DMS79 (cell line): ENCODE measurements at regions not wholly inside any gene's neighbourhood (a gene's known extent, or its start where the extent isn't known, plus 50 kb on each side); places are given as distances from the start of the nearest gene placed in this dataset.
"Not testable (repeated sequence)": the region's sequence is repeated elsewhere in the genome, so short reads cannot be mapped to it uniquely, and the experiment has no call there.

Source experiments
- DNase-seq: peaks from one replicate; lab custom pipeline; 2025; lab: John Stamatoyannopoulos, UW

DNA sequence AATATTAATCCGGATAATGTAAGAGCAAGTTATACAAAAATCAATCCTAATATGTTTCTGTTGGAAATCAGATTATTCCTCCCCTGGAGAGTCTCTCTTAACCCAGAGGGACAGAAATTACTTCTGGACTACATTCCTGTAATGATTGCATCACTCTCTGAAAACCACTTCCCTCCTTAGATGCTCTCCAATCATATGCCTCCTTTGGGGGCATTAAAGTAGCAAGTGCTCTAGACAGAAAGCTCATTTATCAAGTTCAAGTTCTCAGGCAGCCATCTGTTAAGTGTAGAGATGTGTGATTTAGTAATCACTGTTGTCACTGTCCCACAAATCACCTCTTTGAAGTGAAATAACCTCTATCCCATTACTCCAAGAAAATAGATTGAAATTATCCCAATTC, 247.1 kb downstream of the SLCO4C1 start:
- no peak for DNase-seq

DNA sequence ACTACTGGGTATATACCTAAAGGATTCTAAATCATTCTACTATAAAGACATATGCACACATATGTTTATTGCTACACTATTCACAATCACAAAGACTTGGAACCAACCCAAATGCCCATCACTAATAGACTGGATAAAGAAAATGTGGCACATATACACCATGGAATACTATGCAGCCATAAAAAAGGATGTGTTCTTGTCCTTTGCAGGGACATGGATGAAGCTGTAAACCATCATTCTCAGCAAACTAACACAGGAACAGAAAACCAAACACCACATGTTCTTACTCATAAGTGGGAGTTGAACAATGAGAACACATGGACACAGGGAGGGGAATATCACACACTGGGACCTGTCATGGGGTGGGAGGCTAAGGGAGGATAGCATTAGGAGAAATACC, 249.0 kb downstream of the SLCO4C1 start:
- DNase-seq, result not testable (repeated sequence)

DNA sequence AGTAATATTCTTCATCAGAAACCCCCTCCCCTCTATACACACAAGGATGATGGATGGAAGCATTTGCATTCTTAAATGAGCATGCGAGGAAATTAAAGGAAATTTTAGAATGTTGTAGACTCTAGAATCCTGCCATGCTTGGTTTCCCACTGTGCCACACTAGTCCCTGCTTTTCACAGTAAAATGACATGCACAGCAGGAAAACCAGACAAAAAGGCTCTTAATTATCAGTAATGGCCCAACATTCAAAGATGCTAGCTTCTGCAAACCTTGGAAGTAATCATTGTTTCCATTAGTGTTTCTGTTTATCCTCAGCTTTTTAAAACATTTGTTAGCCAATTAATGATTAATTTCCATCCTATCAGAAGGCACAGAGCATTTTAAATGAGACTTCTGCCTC, 255.8 kb downstream of the SLCO4C1 start:
- no peak for DNase-seq

DNA sequence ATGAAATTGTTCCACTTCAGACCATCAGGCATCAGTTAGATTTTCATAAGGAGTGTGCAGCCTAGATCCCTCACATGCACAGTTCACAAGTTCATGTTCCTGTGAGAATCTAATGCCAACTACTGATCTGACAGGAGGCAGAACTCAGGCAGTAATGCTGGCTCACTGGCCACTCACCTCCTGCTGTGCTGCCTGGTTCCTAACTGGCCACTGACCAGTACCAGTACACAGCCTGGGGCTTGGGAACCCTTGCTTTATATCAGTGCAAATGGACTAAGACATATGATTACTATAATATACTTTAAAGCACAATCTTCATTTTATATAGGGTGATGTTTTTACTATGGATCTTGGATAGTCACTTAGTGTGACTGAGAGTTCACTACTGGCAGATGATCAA, 259.2 kb downstream of the SLCO4C1 start:
- no peak for DNase-seq

DNA sequence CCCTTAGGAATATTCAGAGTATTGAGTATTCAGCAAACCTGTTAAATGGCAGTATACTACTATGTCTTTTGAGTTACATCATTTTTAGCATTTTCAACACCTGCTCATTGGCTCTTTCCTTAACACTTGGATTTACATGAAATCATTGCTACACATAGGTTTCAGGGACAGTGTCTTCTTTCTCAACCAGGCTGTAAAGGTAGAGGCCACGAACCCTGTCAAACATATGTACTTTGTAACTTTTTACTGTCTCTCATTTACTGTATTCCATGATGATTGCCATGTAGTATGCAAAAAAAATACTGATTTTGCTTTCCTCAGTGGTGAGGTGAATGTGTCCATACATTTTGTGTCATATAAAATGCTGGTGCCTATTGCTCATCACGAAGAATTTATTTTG, 264.4 kb downstream of the SLCO4C1 start:
- DNase-seq, result no peak

DNA sequence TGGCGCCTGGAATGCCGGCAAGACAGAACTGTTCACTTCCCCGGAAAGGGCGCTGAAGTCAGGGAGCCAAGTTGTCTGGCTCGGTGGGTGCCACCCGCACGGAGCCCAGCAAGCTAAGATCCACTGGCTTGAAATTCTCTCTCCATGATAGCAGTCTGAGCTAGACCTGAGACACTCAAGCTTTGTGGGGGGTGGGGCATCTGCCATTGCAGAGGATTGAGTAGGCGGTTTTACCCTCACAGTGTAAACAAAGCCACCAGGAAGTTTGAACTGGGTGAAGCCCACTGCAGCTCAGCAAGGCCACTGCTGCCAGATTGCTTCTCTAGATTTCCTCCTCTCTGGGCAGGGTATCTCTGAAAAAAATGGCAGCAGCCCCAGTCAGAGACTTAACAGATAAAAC, 277.4 kb downstream of the SLCO4C1 start:
- no peak for DNase-seq

DNA sequence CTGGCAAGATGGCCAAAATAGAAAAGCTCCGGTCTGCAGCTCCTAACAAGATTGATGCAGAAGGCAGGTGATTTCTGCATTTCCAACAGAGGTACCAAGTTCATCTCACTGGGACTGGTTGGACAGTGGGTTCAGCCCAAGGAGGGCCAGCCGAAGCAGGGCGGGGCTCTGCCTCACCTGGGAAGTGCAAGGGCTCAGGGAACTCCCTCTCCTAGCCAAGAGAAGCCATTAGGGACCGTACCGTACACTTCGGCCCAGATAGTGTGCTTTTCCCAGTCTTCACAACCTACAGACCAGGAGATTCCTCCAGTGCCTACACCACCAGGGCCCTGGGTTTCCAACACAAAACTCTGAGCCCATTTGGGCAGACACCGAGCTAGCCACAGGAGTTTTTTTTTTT, 277.8 kb downstream of the SLCO4C1 start:
- DNase-seq, result no peak

DNA sequence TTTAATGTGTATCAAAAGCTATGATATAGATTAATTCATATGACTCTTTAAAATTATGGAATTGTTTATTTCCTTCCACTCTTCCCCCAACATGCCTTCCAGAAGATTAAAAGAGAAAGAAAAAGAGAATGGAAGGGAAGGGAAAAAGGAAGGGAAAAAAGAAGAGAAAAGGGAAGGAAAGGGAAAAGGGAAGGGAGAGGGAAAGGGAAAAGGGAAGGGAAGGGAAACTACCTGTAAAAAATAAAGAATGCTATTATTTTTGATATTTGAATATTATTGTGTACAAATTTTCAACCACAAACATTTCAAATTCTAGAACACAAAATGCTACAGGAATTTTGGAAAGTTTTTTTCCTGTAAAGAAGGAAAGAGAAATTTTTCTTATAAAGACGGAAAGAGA, 281.7 kb downstream of the SLCO4C1 start:
- DNase-seq, result no peak

DNA sequence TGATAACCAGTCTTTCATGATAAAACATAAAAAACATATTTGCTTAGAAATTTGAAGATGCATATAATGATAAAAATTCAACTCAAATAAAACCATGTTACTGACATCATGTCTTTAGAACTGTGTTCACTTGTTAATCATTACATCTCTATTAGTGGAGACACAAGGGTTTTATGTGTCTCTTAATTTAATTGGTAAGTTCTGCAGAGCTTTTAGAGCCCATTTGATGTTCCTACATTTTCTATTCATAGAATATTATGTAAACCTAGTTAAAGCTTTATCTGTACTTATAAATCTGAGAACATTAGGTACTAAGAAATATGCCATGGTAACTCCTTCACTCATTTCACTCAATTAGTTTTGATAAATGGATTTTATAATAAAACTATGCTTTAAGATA, 285.4 kb downstream of the SLCO4C1 start:
- DNase-seq, result no peak

DNA sequence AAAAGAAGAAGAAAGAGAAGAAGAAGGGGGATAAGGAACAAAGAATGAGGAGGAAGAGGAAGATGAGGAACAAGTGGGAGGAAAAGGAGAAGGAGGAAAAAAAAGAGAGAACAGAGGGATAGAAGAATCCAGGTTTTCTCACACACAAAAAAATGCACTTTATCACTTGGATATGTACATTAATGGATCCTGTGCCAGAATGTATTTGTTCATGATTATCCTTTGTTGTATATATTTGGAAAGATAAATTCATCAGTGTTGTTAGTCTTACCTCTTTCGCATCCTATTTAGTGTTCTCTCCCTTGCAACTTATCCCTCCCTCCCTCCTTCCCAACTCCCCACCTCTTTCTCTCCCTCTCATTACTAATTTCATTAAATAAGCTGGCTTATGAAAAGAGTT, 298.8 kb downstream of the SLCO4C1 start:
- no peak for DNase-seq

DNA sequence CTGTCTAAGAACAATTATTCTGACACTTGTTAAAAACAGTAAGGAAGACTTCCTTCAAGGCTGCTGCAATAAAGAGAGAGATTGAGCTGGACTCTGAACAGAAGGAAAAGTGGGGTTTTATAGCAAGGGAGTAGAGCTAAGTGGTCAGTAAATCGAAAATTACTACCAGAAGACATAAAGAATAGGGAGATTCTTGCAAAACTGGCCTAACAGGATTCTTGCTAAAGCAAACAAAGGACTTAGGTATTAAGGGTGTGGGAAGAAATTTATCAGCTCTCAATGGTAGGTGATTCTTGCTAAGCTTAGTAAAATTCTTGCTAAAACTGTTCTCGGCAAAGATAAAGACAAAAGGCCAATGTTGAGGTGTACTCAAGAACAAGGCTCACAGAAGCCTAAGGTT, 300.5 kb downstream of the SLCO4C1 start:
- no peak for DNase-seq

DNA sequence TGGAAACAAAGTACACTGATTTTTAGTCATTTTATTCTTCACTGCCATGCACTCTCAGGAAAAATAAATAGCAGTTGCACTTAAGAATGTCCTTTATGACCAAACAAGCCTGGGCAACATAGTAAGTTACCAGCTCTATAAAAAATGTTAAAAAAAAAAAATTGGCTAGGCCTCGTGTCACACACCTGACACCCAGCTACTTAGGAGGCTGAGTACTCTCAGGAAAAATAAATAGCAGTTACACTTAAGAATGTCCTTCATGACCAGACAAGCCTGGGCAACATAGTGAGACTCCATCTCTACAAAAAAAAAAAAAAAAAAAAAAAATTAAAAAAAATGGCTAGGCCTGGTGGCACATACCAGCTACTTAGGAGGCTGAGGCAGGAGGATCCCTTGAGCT, 304.6 kb downstream of the SLCO4C1 start:
- DNase-seq, result no peak

DNA sequence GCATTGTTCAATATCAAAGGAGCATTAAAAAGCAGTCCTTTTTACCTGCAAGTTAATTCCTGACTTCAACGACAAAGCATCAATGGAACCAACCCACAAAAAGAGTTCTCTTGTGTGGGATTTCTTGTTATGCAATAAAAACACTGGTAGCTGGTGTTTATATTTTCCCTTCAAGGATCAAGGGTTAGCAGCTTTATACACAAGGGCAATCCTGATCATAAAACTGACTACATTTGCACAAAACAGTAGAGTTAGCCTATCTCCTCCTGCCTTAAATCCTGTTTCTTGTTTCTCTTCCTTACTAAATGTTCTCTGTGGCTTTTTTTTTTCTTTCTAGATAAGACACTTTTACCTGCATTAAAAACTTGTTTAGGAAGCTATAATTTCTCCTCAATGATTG, 306.4 kb downstream of the SLCO4C1 start:
- no peak for DNase-seq

DNA sequence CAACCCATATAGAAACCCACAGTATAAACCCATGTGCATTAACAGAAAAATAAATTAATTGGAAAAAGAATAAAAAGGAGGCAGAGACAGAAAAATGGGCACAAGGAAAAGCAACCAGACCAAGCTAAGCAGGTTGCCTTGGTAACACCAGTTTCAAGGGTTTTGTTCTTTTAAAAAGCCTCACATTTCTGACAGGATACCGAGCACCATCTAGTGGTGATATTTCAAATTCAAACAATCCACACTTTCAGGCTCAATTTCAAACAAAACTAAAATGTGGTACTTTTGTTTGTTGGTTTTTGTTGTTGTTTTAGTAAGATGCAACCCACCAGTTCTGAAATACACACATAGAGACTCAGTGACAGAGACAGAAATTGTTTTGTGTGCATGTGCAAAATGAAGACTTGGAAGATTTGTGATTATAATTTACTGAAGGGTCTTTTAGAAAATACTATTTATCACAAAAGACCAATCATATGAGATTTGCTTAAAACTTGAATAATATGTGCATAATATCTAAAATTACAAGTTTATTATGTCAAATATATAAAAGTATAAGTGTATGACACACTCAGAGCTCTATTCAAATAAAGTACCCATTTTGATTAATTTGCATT, 318.2 kb downstream of the SLCO4C1 start:
- peak; percentile 2 for DNase-seq

DNA sequence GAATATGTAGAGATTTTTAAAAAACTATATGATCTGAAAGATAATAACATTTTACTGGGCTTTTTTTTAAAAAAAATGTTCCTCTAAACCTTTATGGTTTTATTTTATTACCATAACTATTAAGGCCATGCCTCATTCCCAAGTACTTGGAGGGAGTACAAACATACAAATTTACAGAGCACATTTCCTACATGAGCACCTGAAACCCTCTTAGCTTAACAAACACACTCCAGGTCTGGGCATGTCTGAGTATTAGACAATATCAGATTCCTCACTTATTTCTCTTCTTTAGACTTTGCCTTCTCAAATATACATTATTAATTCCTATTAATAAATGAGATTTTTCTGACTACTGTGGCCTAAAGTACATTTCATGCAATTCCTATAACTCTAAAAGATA, 319.2 kb downstream of the SLCO4C1 start:
- DNase-seq, result peak; percentile 18

DNA sequence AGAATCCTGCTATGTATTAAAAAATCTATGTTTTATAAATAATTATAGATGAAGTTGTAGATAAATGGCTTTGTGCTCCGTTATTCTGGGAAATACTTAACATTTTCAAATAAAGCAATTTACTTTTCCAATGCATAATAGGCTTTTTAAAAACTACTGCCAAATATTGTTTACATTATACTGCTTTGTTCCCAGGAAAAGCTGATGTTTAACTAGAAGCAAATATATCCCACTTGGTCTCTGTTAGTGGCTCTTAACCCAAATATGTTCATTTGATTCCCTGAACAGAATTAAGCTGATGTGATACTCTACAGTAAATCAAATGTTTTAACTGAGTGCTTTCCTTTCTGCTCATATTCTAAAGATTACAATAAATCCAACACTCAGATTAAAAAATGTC, 326.3 kb downstream of the SLCO4C1 start:
- DNase-seq, result no peak

DNA sequence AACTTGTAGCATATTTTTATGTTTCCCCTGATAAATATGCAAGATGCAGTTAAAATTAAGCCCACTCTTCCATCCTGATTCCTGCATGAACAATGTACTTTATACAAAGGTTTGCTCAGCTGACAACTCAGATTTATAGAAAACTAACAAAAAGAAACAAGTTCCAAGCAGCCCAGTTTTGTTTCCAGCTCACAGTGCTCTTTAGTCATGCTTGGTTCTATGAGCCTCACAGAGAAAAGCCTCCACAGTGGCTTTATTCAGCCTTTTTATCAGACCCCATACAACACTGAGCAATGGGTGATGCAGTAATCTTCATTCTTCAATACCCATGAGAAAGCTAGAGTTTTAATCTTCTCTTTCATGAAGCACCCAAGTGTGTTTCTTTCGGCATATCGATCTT, 329.6 kb downstream of the SLCO4C1 start:
- DNase-seq, result no peak

DNA sequence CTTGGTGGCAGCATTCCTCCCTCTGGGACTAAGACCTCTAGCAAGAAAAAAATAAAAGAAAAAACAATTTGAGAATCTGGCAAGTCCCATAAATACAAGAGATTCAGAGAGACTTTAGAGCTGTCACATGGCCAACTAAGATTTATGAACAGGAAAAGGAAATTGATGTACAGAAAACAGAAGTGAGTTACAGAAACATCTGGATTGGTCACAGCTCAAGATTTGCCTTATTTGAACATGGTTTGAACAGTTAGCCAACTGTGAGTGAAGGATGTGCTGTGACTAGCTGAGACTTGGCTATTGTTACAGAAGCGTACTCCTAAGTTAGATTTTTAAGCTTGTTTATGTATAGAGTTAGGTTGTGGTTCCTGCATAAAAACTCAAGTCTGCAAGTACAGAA, 340.2 kb downstream of the SLCO4C1 start:
- no peak for DNase-seq

DNA sequence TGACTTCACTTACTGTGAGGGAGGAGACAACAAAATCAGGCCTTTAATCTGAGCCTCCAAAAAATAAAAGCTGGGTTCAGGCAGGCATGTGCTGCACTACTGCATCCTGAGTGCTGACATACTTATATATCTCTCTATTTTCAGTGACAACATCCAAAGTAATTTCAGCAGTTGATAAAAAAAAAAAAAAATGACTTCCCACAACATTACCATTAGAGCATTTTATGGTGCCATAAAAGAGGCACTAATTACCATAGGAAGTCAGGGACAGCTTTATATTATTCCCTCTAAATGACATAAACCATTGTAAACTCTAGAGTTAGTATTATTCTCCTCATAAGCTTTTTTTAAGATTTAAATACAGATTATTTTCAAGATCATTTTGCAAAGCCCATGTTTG, 346.1 kb downstream of the SLCO4C1 start:
- no peak for DNase-seq

DNA sequence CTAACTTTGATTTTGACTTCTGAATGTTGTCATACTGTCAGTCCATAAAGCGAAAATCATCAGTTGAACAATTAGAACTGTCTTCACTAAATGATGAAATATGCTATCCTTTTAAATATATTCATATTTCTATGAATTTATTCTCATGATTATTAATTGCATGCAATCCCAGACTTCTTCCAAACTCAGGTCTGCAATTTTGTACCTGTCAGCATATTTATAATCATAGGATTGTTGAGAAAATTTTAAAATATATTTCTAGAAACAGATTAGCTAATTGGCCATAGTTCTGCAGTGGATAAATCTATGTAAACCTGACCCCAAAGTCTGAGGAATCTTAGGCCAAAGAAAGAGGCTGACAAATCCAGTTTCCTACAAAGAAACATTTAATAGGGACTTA, 347.5 kb downstream of the SLCO4C1 start:
- DNase-seq, result no peak

DNA sequence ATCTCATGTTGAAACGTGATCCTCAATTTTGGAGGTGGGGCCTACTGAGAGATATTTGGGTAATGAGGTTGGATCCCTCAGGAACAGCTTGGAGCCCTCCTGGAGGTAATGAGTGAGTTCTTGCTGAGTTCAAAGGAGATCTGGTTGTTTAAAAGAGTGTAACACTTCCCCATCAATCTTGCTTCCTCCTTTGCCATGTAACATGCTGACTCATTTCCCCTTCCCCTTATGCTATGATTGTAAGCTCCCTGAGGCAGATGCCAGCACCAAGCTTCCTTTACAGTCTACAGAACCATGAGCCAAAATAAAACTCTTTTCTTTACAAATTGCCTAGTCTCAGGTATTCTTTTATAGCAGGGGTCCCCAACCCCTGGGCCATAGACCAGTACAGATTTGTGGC, 352.3 kb downstream of the SLCO4C1 start:
- DNase-seq, result no peak

DNA sequence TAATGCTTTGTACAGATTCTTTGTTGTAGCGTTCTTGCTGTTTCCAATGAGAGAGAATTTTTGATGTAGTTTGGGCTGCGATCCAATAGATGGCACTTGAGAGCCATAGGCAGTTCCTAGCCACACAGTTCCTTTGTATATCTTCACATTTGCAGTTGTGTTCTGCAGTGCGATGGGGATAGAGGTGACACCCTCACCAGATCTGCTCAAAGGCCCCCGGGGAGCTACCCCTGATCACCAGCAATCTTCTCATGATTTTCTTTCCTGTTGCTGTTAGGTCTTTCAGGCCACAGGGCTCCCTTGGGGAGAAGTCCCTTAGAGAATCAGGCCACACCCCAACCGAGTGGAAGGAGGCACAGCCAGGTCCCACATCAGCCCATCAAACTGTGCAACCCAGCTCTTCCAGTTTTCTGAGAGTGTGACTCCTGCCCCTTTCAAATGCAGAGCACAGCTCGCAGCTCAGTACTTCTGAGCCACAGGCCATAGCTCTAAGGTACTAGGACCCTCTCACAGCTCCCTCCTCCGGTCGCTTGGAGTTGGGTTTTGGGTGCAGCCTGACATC, 353.7 kb downstream of the SLCO4C1 start:
- DNase-seq, result no peak

DNA sequence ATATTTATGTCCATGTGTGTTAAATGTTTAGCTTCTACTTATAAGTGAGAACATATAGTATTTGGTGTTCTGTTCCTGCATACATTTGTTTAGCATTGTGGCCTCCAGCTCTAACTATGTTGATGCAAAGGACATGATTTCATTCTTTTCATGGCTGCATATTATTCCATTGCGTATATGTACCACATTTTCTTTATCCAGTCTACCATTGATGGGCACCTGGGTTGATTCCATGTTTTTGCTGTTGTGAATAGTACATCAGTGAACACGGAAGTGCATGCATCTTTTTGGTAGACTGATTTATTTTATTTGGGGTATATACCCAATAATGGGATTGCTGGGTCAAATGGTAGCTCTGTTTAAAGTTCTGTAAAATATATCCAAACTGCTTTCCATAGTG, 359.0 kb downstream of the SLCO4C1 start:
- DNase-seq, result no peak

DNA sequence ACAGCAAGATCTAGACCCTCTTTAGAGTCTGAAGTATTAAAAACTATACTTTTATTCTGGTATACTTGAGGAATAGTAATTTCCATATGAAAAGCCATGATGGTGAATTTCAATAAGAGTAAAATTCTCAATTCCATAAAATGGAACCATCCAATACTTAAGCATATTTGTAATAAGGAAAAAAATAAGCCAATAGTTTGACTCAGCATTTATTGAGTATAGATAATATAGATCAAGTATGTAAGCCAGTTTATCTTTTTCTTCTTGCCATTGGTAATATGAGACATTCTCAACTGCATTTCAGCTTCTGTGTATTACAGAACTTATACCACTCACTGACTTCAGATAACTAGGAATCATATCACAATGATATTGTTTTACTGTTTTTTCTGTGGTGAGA, 361.0 kb downstream of the SLCO4C1 start:
- no peak for DNase-seq

DNA sequence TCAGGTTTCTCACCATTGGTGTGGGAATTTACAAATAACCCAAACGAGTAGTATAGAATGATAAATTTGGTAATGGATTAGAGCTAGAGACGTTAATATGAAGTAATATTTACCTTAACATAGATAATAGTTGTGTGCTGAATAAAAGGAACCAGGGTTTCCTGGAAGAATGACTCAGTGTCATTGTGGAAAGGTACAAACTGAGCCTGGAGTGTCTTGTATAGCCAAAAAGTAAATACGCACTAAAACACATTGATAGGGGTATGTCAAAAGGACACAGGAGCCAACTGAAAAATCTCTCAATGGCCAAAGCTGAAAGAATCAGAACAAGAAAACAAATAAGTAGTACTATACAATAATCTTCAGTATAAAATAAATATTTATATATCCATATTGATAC, 363.5 kb downstream of the SLCO4C1 start:
- no peak for DNase-seq
